GM23248 (cell line): ENCODE measurements at regions not wholly inside any gene's neighbourhood (a gene's known extent, or its start where the extent isn't known, plus 50 kb on each side); places are given as distances from the start of the nearest gene placed in this dataset.

Experiments used
- DNase-seq: peaks from one replicate; pipeline ENCODE4 v3.0.0-alpha.2; 2015
- H2AFZ ChIP-seq: fragments of 200-600 bp; sonication (generic); 2 replicates; pipeline ENCODE4 v1.6.1; 2016; ENCODE audit warnings: antibody characterized with exemption
- H3F3A ChIP-seq: fragments of 200-600 bp; sonication (generic); 2 replicates; pipeline ENCODE4 v1.6.1; 2016; ENCODE audit warnings: mild to moderate bottlenecking, antibody characterized with exemption, mixed run types; ENCODE audit not compliant: insufficient read depth
- H3K27ac ChIP-seq: fragments of 200-600 bp; sonication (generic); 2 replicates; pipeline ENCODE4 v1.5.1; 2016; ENCODE audit warnings: mild to moderate bottlenecking
- H3K27me3 ChIP-seq: fragments of 200-600 bp; sonication (generic); replicated peaks from 2 replicates; pipeline ENCODE4 v1.6.1; 2016; ENCODE audit warnings: mild to moderate bottlenecking; ENCODE audit not compliant: insufficient read depth
- H3K36me3 ChIP-seq: fragments of 200-600 bp; sonication (generic); 2 replicates; pipeline ENCODE4 v1.6.1; 2016; ENCODE audit warnings: low read depth, mild to moderate bottlenecking
- H3K4me1 ChIP-seq: fragments of 200-600 bp; sonication (generic); 2 replicates; pipeline ENCODE4 v1.6.1; 2016; ENCODE audit warnings: mild to moderate bottlenecking; ENCODE audit not compliant: insufficient read depth
- H3K4me2 ChIP-seq: fragments of 200-600 bp; sonication (generic); one replicate; pipeline ENCODE4 v1.6.1; 2016; ENCODE audit warnings: mild to moderate bottlenecking; ENCODE audit not compliant: unreplicated experiment
- H3K4me3 ChIP-seq: fragments of 200-600 bp; sonication (generic); 2 replicates; pipeline ENCODE4 v1.5.1; 2016; ENCODE audit warnings: mild to moderate bottlenecking
- H3K79me2 ChIP-seq: fragments of 200-600 bp; sonication (generic); 2 replicates; pipeline ENCODE4 v1.6.1; 2016; ENCODE audit warnings: mild to moderate bottlenecking; ENCODE audit not compliant: insufficient read depth
- H3K9ac ChIP-seq: fragments of 200-600 bp; sonication (generic); 2 replicates; pipeline ENCODE4 v1.6.1; 2016; ENCODE audit warnings: mild to moderate bottlenecking
- H3K9me2 ChIP-seq: fragments of 200-600 bp; sonication (generic); 2 replicates; pipeline ENCODE4 v1.6.1; 2016; ENCODE audit warnings: mixed run types, mild to moderate bottlenecking, moderate library complexity; ENCODE audit not compliant: insufficient read depth
- H3K9me3 ChIP-seq: fragments of 200-600 bp; sonication (generic); one replicate; pipeline ENCODE4 v1.6.1; 2017; ENCODE audit warnings: low read depth
- H4K20me1 ChIP-seq: fragments of 200-600 bp; sonication (generic); 2 replicates; pipeline ENCODE4 v1.6.0; 2016; ENCODE audit not compliant: insufficient read depth
- EZH2 ChIP-seq: fragments of 200-600 bp; sonication (generic); IDR thresholded peaks from 2 replicates; pipeline ENCODE4 v1.6.1; 2018; ENCODE audit warnings: antibody characterized with exemption, mild to moderate bottlenecking; ENCODE audit not compliant: insufficient read depth, poor library complexity, severe bottlenecking
- EZH2phosphoT487 ChIP-seq: fragments of 200-600 bp; sonication (generic); IDR thresholded peaks from 2 replicates; pipeline ENCODE4 v1.6.1; 2018; ENCODE audit warnings: antibody characterized with exemption, moderate library complexity, mild to moderate bottlenecking, low read depth; ENCODE audit not compliant: insufficient read depth
- WGBS, 2 experiments: methylation state at CpG; one replicate each; pipeline ENCODE4 v1.1.6; 2015 to 2017; ENCODE audit warnings: low lambda C conversion rate in 2 of 2, low coverage in 1 of 2; ENCODE audit errors: missing lambda C conversion rate in 2 of 2; 5-methylcytosine and 5-hydroxymethylcytosine counted together
- in situ Hi-C: fragments of 300-500 bp; cut with MboI; formaldehyde crosslinking; loops from 2 replicates; pipeline ENCODE4 v1.15.0; 2020

GRCh38 chr1:38134294-38134755 is 87.7 kb upstream of the POU3F1 start:
- Histone ChIP-seq H3K36me3 (no peaks in the 10 kb centered on the region), H3K9ac (no peak overlapping the region), H3K9me2 (no peaks in the 10 kb centered on the region), H3K4me2 (no peak overlapping the region), H3K27me3 (peaks cover 19% of the 10 kb centered on the region), H3K4me3 (no peak overlapping the region), H4K20me1 (no peaks in the 10 kb centered on the region), H3K4me1 (peaks cover 17% of the 10 kb centered on the region), H2AFZ (peak overlapping the region; percentile 21; the same call in 1 of the 2 replicates), H3K79me2 (no peaks in the 10 kb centered on the region), H3F3A (peaks cover 6% of the 10 kb centered on the region; the same call in 1 of the 2 replicates), H3K9me3 (no peaks in the 10 kb centered on the region), H3K27ac (no peak overlapping the region)
- WGBS, 2 experiments, result 2 to 6% methylated on average over 22 of the region's 22 CpGs
- peak; percentile 51 for DNase-seq
- TF ChIP-seq EZH2, result peak; percentile 43
- no peak for TF ChIP-seq EZH2phosphoT487
- in situ Hi-C loops, result no loop called here

GRCh38 chr1:38133756-38134155 is 87.2 kb upstream of the POU3F1 start:
- WGBS, 2 experiments, result 9 to 12% methylated on average over 22 to 27 of the region's 27 CpGs
- Histone ChIP-seq H3K9me3 (no peaks in the 10 kb centered on the region), H4K20me1 (no peaks in the 10 kb centered on the region), H3F3A (peaks cover 6% of the 10 kb centered on the region; the same call in 1 of the 2 replicates), H3K79me2 (no peaks in the 10 kb centered on the region), H3K9ac (no peak overlapping the region), H3K4me2 (no peak overlapping the region), H3K27ac (no peak overlapping the region), H3K9me2 (no peaks in the 10 kb centered on the region), H3K36me3 (no peaks in the 10 kb centered on the region), H3K4me1 (peaks cover 13% of the 10 kb centered on the region), H3K4me3 (no peak overlapping the region), H2AFZ (peak overlapping the region; percentile 21; the same call in 1 of the 2 replicates), H3K27me3 (peaks cover 19% of the 10 kb centered on the region)
- in situ Hi-C loops, result no loop called here
- no peak for DNase-seq
- peak; percentile 1 for TF ChIP-seq EZH2
- no peak for TF ChIP-seq EZH2phosphoT487

GRCh38 chr1:38133304-38133703 is 86.7 kb upstream of the POU3F1 start:
- peaks cover 19% of the 10 kb centered on the region for H3K27me3 ChIP-seq
- no peak overlapping the region for H3K4me3 ChIP-seq
- H3K9ac ChIP-seq, result no peak overlapping the region
- peaks cover 5% of the 10 kb centered on the region; the same call in 1 of the 2 replicates for H3F3A ChIP-seq
- H3K9me2 ChIP-seq, result no peaks in the 10 kb centered on the region
- H2AFZ ChIP-seq, result no peak overlapping the region
- no peaks in the 10 kb centered on the region for H4K20me1 ChIP-seq
- WGBS, 2 experiments, result 58 to 69% methylated on average over 5 to 7 of the region's 7 CpGs
- no peaks in the 10 kb centered on the region for H3K36me3 ChIP-seq
- DNase-seq, result no peak
- H3K4me1 ChIP-seq, result peaks cover 11% of the 10 kb centered on the region
- no peaks in the 10 kb centered on the region for H3K79me2 ChIP-seq
- TF ChIP-seq EZH2phosphoT487 (no peak), EZH2 (no peak)
- no peak overlapping the region for H3K27ac ChIP-seq
- no peaks in the 10 kb centered on the region for H3K9me3 ChIP-seq
- no peak overlapping the region for H3K4me2 ChIP-seq
- in situ Hi-C loops, result no loop called here

- H3K79me2 ChIP-seq, result no peaks in the 10 kb centered on the region
- no peak for TF ChIP-seq EZH2
- TF ChIP-seq EZH2phosphoT487, result no peak
- no peak overlapping the region for H3K4me3 ChIP-seq
- no peak overlapping the region for H3K4me2 ChIP-seq
- H3K27me3 ChIP-seq, result peaks cover 19% of the 10 kb centered on the region
- no peaks in the 10 kb centered on the region for H3F3A ChIP-seq
- H2AFZ ChIP-seq, result no peak overlapping the region
- no peak for DNase-seq
- no peak overlapping the region for H3K9ac ChIP-seq
- no peaks in the 10 kb centered on the region for H3K9me3 ChIP-seq
- no peaks in the 10 kb centered on the region for H3K36me3 ChIP-seq
- 76 to 82% methylated on average over 6 of the region's 6 CpGs for WGBS, 2 experiments
- H4K20me1 ChIP-seq, result no peaks in the 10 kb centered on the region
- in situ Hi-C loops, result no loop called here
- H3K9me2 ChIP-seq, result no peaks in the 10 kb centered on the region
- H3K27ac ChIP-seq, result no peak overlapping the region
- H3K4me1 ChIP-seq, result peaks cover 6% of the 10 kb centered on the region; the same call in 1 of the 2 replicates
Observed at GRCh38 chr1:38132681-38133080, 86.1 kb upstream of the POU3F1 start.
